Neural cell (in vitro differentiated cells): ENCODE measurements at regions not wholly inside any gene's neighbourhood (a gene's known extent, or its start where the extent isn't known, plus 50 kb on each side); places are given as distances from the start of the nearest gene placed in this dataset.

ENCODE experiments used
- H2AFZ ChIP-seq: fragments of 200-600, 300-800 bp; sonication (generic), shearing (Covaris generic); 2 replicates; pipeline ENCODE4 v1.6.0; 2014; ENCODE audit warnings: low read depth, mild to moderate bottlenecking, antibody characterized with exemption, low read length, moderate library complexity
- H3F3A ChIP-seq: fragments of 200-600 bp; shearing (Covaris generic); 2 replicates; pipeline ENCODE4 v1.6.1; 2016; ENCODE audit warnings: mild to moderate bottlenecking, moderate library complexity, mixed read lengths, antibody characterized with exemption, low read length; ENCODE audit not compliant: insufficient read depth, poor library complexity, severe bottlenecking
- H3K27ac ChIP-seq: fragments of 200-600, 300-800 bp; sonication (generic), shearing (Covaris generic); 2 replicates; pipeline ENCODE4 v1.5.1; 2014; ENCODE audit warnings: mild to moderate bottlenecking, low read length, moderate library complexity
- H3K27me3 ChIP-seq: fragments of 300-800, 200-600 bp; sonication (generic), shearing (Covaris generic); 2 replicates; pipeline ENCODE4 v1.6.0; 2014; ENCODE audit warnings: mild to moderate bottlenecking, low read depth, low read length, moderate library complexity; ENCODE audit not compliant: insufficient read depth
- H3K36me3 ChIP-seq: fragments of 300-800, 200-600 bp; sonication (generic), shearing (Covaris generic); 2 replicates; pipeline ENCODE4 v1.5.1; 2014; ENCODE audit warnings: mild to moderate bottlenecking, antibody characterized with exemption, low read length, moderate library complexity; ENCODE audit not compliant: insufficient read depth
- H3K4me2 ChIP-seq: fragments of 300-800, 200-600 bp; sonication (generic), shearing (Covaris generic); 2 replicates; pipeline ENCODE4 v1.6.0; 2014; ENCODE audit warnings: mild to moderate bottlenecking, low read length
- H3K4me3 ChIP-seq: fragments of 300-800, 200-600 bp; sonication (generic), shearing (Covaris generic); 2 replicates; pipeline ENCODE4 v1.5.1; 2014; ENCODE audit warnings: mild to moderate bottlenecking, low read length, moderate library complexity
- H3K79me2 ChIP-seq: fragments of 200-600 bp; shearing (Covaris generic); replicated peaks from 2 replicates; pipeline ENCODE4 v1.6.0; 2014; ENCODE audit warnings: mild to moderate bottlenecking, low read length, moderate library complexity; ENCODE audit not compliant: insufficient read depth
- H3K9ac ChIP-seq: fragments of 300-800, 200-600 bp; sonication (generic), shearing (Covaris generic); 2 replicates; pipeline ENCODE4 v1.6.1; 2016; ENCODE audit warnings: mild to moderate bottlenecking, low read length, mixed read lengths
- H3K9me2 ChIP-seq: fragments of 200-600 bp; shearing (Covaris generic); 2 replicates; pipeline ENCODE4 v1.6.1; 2016; ENCODE audit warnings: mild to moderate bottlenecking, low read length, mixed read lengths; ENCODE audit not compliant: insufficient read depth
- H3K9me3 ChIP-seq: fragments of 200-600, 300-800 bp; sonication (generic), shearing (Covaris generic); 2 replicates; pipeline ENCODE4 v1.6.1; 2016; ENCODE audit warnings: mild to moderate bottlenecking, mixed run types, low read length, moderate library complexity, mixed read lengths
- H4K20me1 ChIP-seq: fragments of 200-600 bp; shearing (Covaris generic); 2 replicates; pipeline ENCODE4 v1.6.1; 2016; ENCODE audit warnings: mild to moderate bottlenecking, mixed run types; ENCODE audit not compliant: insufficient read depth
- EP300 ChIP-seq: fragments of 450-650 bp; conservative IDR thresholded peaks from 2 replicates; pipeline ENCODE4 v1.6.1; 2014; ENCODE audit warnings: antibody characterized with exemption, mild to moderate bottlenecking, moderate library complexity; ENCODE audit not compliant: poor library complexity, severe bottlenecking
- EZH2 ChIP-seq: fragments of 200-600, 300-800 bp; shearing (Covaris generic), sonication (generic); IDR thresholded peaks from 2 replicates; pipeline ENCODE4 v1.6.1; 2014; ENCODE audit warnings: antibody characterized with exemption, low read length, borderline replicate concordance, mild to moderate bottlenecking; ENCODE audit not compliant: insufficient read depth, poor library complexity, severe bottlenecking
- MXI1 ChIP-seq: fragments of 450-650 bp; conservative IDR thresholded peaks from 2 replicates; pipeline ENCODE4 v1.6.1; 2014; ENCODE audit warnings: antibody characterized with exemption, mild to moderate bottlenecking; ENCODE audit not compliant: poor library complexity, severe bottlenecking
- POLR2AphosphoS5 ChIP-seq: IDR thresholded peaks from 2 replicates; pipeline ENCODE4 v1.6.1; 2012
- RAD21 ChIP-seq: fragments of 450-650 bp; conservative IDR thresholded peaks from 2 replicates; pipeline ENCODE4 v1.6.1; 2014; ENCODE audit warnings: antibody characterized with exemption, mild to moderate bottlenecking, moderate library complexity
- SMC3 ChIP-seq: fragments of 450-650 bp; conservative IDR thresholded peaks from 2 replicates; pipeline ENCODE4 v1.6.1; 2014; ENCODE audit warnings: antibody characterized with exemption, mild to moderate bottlenecking, moderate library complexity; ENCODE audit not compliant: poor library complexity
- TAF1 ChIP-seq: IDR thresholded peaks from 2 replicates; pipeline ENCODE4 v1.6.1; 2012; ENCODE audit warnings: low read depth
- TF ChIP-seq, protein P1 (sequence below): IDR thresholded peaks from 2 replicates; pipeline ENCODE4 v1.6.1; 2012; ENCODE audit warnings: borderline replicate concordance
- TF ChIP-seq, protein P2 (sequence below): fragments of 450-650 bp; IDR thresholded peaks from 2 replicates; pipeline ENCODE4 v1.5.1; 2014; ENCODE audit warnings: antibody characterized with exemption, mild to moderate bottlenecking, moderate library complexity; ENCODE audit not compliant: poor library complexity, severe bottlenecking

- H3K9ac ChIP-seq = no peak overlapping the region
- no peak overlapping the region for H2AFZ ChIP-seq
- no peak overlapping the region for H3K4me3 ChIP-seq
- no peak overlapping the region for H3K27ac ChIP-seq
- H3K4me2 ChIP-seq = no peak overlapping the region
- no peaks in the 10 kb centered on the region for H4K20me1 ChIP-seq
- no peaks in the 10 kb centered on the region for H3K36me3 ChIP-seq
- H3K9me3 ChIP-seq = no peaks in the 10 kb centered on the region
- no peaks in the 10 kb centered on the region for H3F3A ChIP-seq
- TF ChIP-seq EP300 = no peak
- no peak for TF ChIP-seq MXI1
- TF ChIP-seq TAF1 = no peak
- TF ChIP-seq SMC3 = no peak
- no peak for TF ChIP-seq RAD21
- no peak for TF ChIP-seq POLR2AphosphoS5
- TF ChIP-seq, protein P1, sequence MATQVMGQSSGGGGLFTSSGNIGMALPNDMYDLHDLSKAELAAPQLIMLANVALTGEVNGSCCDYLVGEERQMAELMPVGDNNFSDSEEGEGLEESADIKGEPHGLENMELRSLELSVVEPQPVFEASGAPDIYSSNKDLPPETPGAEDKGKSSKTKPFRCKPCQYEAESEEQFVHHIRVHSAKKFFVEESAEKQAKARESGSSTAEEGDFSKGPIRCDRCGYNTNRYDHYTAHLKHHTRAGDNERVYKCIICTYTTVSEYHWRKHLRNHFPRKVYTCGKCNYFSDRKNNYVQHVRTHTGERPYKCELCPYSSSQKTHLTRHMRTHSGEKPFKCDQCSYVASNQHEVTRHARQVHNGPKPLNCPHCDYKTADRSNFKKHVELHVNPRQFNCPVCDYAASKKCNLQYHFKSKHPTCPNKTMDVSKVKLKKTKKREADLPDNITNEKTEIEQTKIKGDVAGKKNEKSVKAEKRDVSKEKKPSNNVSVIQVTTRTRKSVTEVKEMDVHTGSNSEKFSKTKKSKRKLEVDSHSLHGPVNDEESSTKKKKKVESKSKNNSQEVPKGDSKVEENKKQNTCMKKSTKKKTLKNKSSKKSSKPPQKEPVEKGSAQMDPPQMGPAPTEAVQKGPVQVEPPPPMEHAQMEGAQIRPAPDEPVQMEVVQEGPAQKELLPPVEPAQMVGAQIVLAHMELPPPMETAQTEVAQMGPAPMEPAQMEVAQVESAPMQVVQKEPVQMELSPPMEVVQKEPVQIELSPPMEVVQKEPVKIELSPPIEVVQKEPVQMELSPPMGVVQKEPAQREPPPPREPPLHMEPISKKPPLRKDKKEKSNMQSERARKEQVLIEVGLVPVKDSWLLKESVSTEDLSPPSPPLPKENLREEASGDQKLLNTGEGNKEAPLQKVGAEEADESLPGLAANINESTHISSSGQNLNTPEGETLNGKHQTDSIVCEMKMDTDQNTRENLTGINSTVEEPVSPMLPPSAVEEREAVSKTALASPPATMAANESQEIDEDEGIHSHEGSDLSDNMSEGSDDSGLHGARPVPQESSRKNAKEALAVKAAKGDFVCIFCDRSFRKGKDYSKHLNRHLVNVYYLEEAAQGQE = no peak
- TF ChIP-seq EZH2 = no peak
- TF ChIP-seq, protein P2, sequence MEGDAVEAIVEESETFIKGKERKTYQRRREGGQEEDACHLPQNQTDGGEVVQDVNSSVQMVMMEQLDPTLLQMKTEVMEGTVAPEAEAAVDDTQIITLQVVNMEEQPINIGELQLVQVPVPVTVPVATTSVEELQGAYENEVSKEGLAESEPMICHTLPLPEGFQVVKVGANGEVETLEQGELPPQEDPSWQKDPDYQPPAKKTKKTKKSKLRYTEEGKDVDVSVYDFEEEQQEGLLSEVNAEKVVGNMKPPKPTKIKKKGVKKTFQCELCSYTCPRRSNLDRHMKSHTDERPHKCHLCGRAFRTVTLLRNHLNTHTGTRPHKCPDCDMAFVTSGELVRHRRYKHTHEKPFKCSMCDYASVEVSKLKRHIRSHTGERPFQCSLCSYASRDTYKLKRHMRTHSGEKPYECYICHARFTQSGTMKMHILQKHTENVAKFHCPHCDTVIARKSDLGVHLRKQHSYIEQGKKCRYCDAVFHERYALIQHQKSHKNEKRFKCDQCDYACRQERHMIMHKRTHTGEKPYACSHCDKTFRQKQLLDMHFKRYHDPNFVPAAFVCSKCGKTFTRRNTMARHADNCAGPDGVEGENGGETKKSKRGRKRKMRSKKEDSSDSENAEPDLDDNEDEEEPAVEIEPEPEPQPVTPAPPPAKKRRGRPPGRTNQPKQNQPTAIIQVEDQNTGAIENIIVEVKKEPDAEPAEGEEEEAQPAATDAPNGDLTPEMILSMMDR = no peak
- no peaks in the 10 kb centered on the region for H3K9me2 ChIP-seq
- H3K27me3 ChIP-seq = no peaks in the 10 kb centered on the region
- H3K79me2 ChIP-seq = no peaks in the 10 kb centered on the region
Measured at GRCh38 chr17:77437017-77437416, 296.2 kb downstream of the SEC14L1 start.

DNA sequence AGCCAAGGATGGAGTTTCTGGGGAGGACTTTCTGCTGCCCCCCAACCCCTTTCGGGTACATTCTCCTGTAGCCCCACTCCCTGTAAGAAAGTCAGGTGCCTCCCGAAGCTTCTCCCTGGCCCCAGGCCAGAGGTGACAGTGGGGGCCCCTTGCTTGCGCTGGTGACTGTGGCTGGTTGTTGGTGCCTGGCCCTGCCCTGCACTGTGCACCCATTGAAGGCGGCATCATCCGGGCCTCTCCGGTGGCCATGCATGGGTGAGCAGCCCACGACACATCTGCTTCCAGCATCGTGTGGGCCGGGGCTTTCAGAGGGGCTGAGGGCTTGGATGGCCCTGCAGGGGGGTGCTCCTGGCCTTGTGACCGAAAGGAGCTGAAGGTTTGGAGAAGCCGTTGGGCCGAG, 297.0 kb downstream of the SEC14L1 start:
- Histone ChIP-seq H3K9me2 (no peaks in the 10 kb centered on the region), H3K79me2 (no peaks in the 10 kb centered on the region), H4K20me1 (no peaks in the 10 kb centered on the region), H3K9ac (no peak overlapping the region), H3K27me3 (no peaks in the 10 kb centered on the region), H3K4me3 (no peak overlapping the region), H3K27ac (no peak overlapping the region), H3K9me3 (no peaks in the 10 kb centered on the region), H2AFZ (no peak overlapping the region), H3F3A (no peaks in the 10 kb centered on the region), H3K36me3 (no peaks in the 10 kb centered on the region), H3K4me2 (no peak overlapping the region)
- no peak for TF ChIP-seq SMC3
- TF ChIP-seq MXI1 = no peak
- TF ChIP-seq, protein P1 = no peak
- no peak for TF ChIP-seq EP300
- no peak for TF ChIP-seq TAF1
- TF ChIP-seq EZH2 = no peak
- no peak for TF ChIP-seq RAD21
- TF ChIP-seq, protein P2 = no peak
- no peak for TF ChIP-seq POLR2AphosphoS5
